ENCODE measurements at regions not wholly inside any gene's neighbourhood (a gene's known extent, or its start where the extent isn't known, plus 50 kb on each side); places are given as distances from the start of the nearest gene placed in this dataset.

- TF ChIP-seq AR (CRISPR knock-in tag; IDR thresholded peaks at IDR 0.05) = no peak
- TF ChIP-seq SMAD4 (CRISPR knock-in tag; IDR thresholded peaks at IDR 0.05) = no peak
- TF ChIP-seq IRF2 (CRISPR knock-in tag; IDR thresholded peaks at IDR 0.05; ENCODE audit: borderline replicate concordance, low read depth) = no peak
- no peak for TF ChIP-seq ZSCAN18 (CRISPR knock-in tag; IDR thresholded peaks at IDR 0.05)
- TF ChIP-seq ZNF425 (CRISPR knock-in tag; conservative IDR thresholded peaks at IDR 0.05) = no peak
- TF ChIP-seq CREM (CRISPR knock-in tag; IDR thresholded peaks at IDR 0.05) = no peak
- no peak for TF ChIP-seq KAT7 (CRISPR knock-in tag; IDR thresholded peaks at IDR 0.05; ENCODE audit: borderline replicate concordance)
- TF ChIP-seq JUN (CRISPR knock-in tag; IDR thresholded peaks at IDR 0.05) = no peak
- TF ChIP-seq MLX (CRISPR knock-in tag; IDR thresholded peaks at IDR 0.05) = no peak
Observed at GRCh38 chr13:97124206-97124605, 97.9 kb upstream of the MBNL2 start (continued).

GRCh38 chr13:97124915-97125809 is 97.0 kb upstream of the MBNL2 start:
- ATAC-seq (peak; percentile 41), DNase-seq (ENCODE audit: low spot score) (peak; percentile 15)
- TF ChIP-seq ZNF423 (CRISPR knock-in tag; IDR thresholded peaks at IDR 0.05) (peak; percentile 43; the same call in 1 of the 2 replicates), ATF3 (CRISPR knock-in tag; conservative IDR thresholded peaks at IDR 0.05) (no peak)
- H3K27ac Mint-ChIP-seq = no peak overlapping the region
- H3K4me1 Mint-ChIP-seq = peaks cover 34% of the 10 kb centered on the region
- H3K4me3 Mint-ChIP-seq = no peak overlapping the region
- peaks cover 6% of the 10 kb centered on the region; the same call in 1 of the 2 replicates for H3K27me3 Mint-ChIP-seq (ENCODE audit: low read depth)
- no peaks in the 10 kb centered on the region for H3K9me3 Mint-ChIP-seq
- no peaks in the 10 kb centered on the region for H3K36me3 Mint-ChIP-seq
- POLR2A ChIA-PET = no interaction called here
- CTCF ChIA-PET = interaction anchor here (1.4 to 1.9 kb wide), 2 partner anchors 10 to 15 kb away, joined by 8 to 20 read pairs; no protein-coding TSS in a partner anchor

GRCh38 chr13:97125810-97126738 is 96.1 kb upstream of the MBNL2 start:
- no peak; the same call in 1 of the 2 replicates for ATAC-seq
- POLR2A ChIA-PET = no interaction called here
- TF ChIP-seq ETV6 (CRISPR knock-in tag; IDR thresholded peaks at IDR 0.05) (no peak), ZNF281 (CRISPR knock-in tag; IDR thresholded peaks at IDR 0.05) (no peak)
- Mint-ChIP-seq H3K4me3 (no peak overlapping the region), H3K27me3 (ENCODE audit: low read depth) (peaks cover 6% of the 10 kb centered on the region; the same call in 1 of the 2 replicates), H3K9me3 (no peaks in the 10 kb centered on the region), H3K27ac (no peak overlapping the region), H3K4me1 (peaks cover 34% of the 10 kb centered on the region), H3K36me3 (no peaks in the 10 kb centered on the region)
- CTCF ChIA-PET = interaction anchor here (1.1 to 1.9 kb wide), 3 partner anchors 11 to 16 kb away, joined by 3 to 20 read pairs (median 8); no protein-coding TSS in a partner anchor
- no peak for DNase-seq (ENCODE audit: low spot score)

Data from WTC11 (cell line).